Endothelial cell of umbilical vein (primary cell): ENCODE measurements at regions not wholly inside any gene's neighbourhood (a gene's known extent, or its start where the extent isn't known, plus 50 kb on each side); places are given as distances from the start of the nearest gene placed in this dataset.

ENCODE experiments used
- BruUV-seq: library from RNA; stranded (reverse); fragments of 400-500 nt; replicated peaks from 2 replicates; lab custom pipeline; 2021; lab: Mats Ljungman, UMichigan
- CTCF ChIA-PET: fragments of 300-600, 350-600 bp; sonication (Branson Sonifier 250); formaldehyde crosslinking; loops from one replicate; lab custom pipeline; 2021; ENCODE audit warnings: antibody characterized with exemption, inconsistent platforms; lab: Charles Lee
- POLR2A ChIA-PET: fragments of 300-600, 350-600 bp; sonication (Branson Sonifier 250); formaldehyde crosslinking; loops from one replicate; lab custom pipeline; 2021; ENCODE audit warnings: antibody characterized with exemption, inconsistent platforms; lab: Charles Lee
- DNase-seq: peaks from one replicate; pipeline ENCODE4 v3.0.0-alpha.2; 2011; ENCODE audit warnings: low read depth, low spot score
- FAIRE-seq: peaks from 2 replicates; lab custom pipeline; 2011; peaks lifted over from hg19 to GRCh38; lab: Jason Lieb, UNC
- H2AFZ ChIP-seq: 2 replicates; pipeline ENCODE4 v1.6.0; 2012; ENCODE audit warnings: low read depth, low read length, control low read depth, inconsistent platforms
- H3K27ac ChIP-seq: 2 replicates; pipeline ENCODE4 v1.5.1; 2011; ENCODE audit warnings: low read depth, mild to moderate bottlenecking, control low read depth, low read length, moderate library complexity; ENCODE audit not compliant: insufficient read depth
- H3K27me3 ChIP-seq, 2 experiments: 2 replicates each; pipeline versions ENCODE4 v1.6.0 to v1.6.1; 2011; ENCODE audit warnings: low read length in 2 of 2, mixed read lengths in 1 of 2; ENCODE audit not compliant: control insufficient read depth in 2 of 2, insufficient read depth in 2 of 2
- H3K36me3 ChIP-seq, 2 experiments: 2 replicates in 1 of 2; 3 replicates in 1 of 2; pipeline ENCODE4 v1.5.1; 2011; ENCODE audit warnings: low read length in 2 of 2, mild to moderate bottlenecking in 1 of 2, moderate library complexity in 1 of 2; ENCODE audit not compliant: control insufficient read depth in 2 of 2, insufficient read depth in 2 of 2; ENCODE audit errors: extremely low read depth in 1 of 2
- H3K4me1 ChIP-seq: 3 replicates; pipeline ENCODE4 v1.5.1; 2011; ENCODE audit warnings: mild to moderate bottlenecking, low read length; ENCODE audit not compliant: control insufficient read depth, insufficient read depth; ENCODE audit errors: extremely low read depth
- H3K4me2 ChIP-seq: 2 replicates; pipeline ENCODE4 v1.6.1; 2011; ENCODE audit warnings: low read length, control low read depth, mixed read lengths; ENCODE audit not compliant: insufficient read depth
- H3K4me3 ChIP-seq, 3 experiments: fragments of 200-600 bp in 1 of 3; sonication (generic), shearing (Covaris generic) in 1 of 3; replicated peaks in 1 of 3; 2 replicates each; pipeline ENCODE4 v1.5.1; 2011 to 2016; ENCODE audit warnings: control low read depth in 3 of 3, low read length in 3 of 3, mild to moderate bottlenecking in 2 of 3, inconsistent platforms in 1 of 3, low read depth in 1 of 3, moderate library complexity in 1 of 3; ENCODE audit not compliant: insufficient read depth in 1 of 3
- H3K79me2 ChIP-seq: 2 replicates; pipeline ENCODE4 v1.6.0; 2012; ENCODE audit warnings: low read length, inconsistent platforms; ENCODE audit not compliant: control insufficient read depth, insufficient read depth
- H3K9ac ChIP-seq: replicated peaks from 2 replicates; pipeline ENCODE3; 2011; ENCODE audit warnings: low read length, control low read depth; ENCODE audit not compliant: insufficient read depth; ENCODE audit errors: extremely low read depth
- H3K9me1 ChIP-seq: replicated peaks from 3 replicates; pipeline ENCODE4 v1.6.0; 2011; ENCODE audit warnings: mild to moderate bottlenecking, low read length; ENCODE audit not compliant: control insufficient read depth, insufficient read depth; ENCODE audit errors: extremely low read depth
- H3K9me3 ChIP-seq: replicated peaks from 2 replicates; pipeline ENCODE4 v1.5.1; 2012; ENCODE audit warnings: low read length, inconsistent platforms; ENCODE audit not compliant: control insufficient read depth, insufficient read depth
- H4K20me1 ChIP-seq: replicated peaks from 2 replicates; pipeline ENCODE3; 2011; ENCODE audit warnings: mild to moderate bottlenecking, low read length; ENCODE audit not compliant: control insufficient read depth, insufficient read depth; ENCODE audit errors: extremely low read depth
- CTCF ChIP-seq, 2 donors: IDR thresholded peaks; 1 replicate in 1 of 2; 2 replicates in 1 of 2; pipeline ENCODE4 v1.5.1; 2011; ENCODE audit warnings: low read length in 2 of 2, mild to moderate bottlenecking in 2 of 2, moderate library complexity in 2 of 2, control low read depth in 1 of 2, inconsistent platforms in 1 of 2, low read depth in 1 of 2; ENCODE audit not compliant: insufficient read depth in 1 of 2; ENCODE audit errors: extremely low read depth in 1 of 2
- EZH2 ChIP-seq: IDR thresholded peaks from 2 replicates; pipeline ENCODE4 v1.6.1; 2012; ENCODE audit warnings: borderline replicate concordance, low read depth, mild to moderate bottlenecking, moderate library complexity, low read length, inconsistent platforms; ENCODE audit not compliant: severe bottlenecking
- FOS ChIP-seq: IDR thresholded peaks from 2 replicates; pipeline ENCODE4 v1.6.1; 2011; ENCODE audit warnings: mild to moderate bottlenecking, low read length, moderate library complexity, borderline replicate concordance; ENCODE audit not compliant: insufficient read depth
- GATA2 ChIP-seq: IDR thresholded peaks from 2 replicates; pipeline ENCODE4 v1.7.0; 2011; ENCODE audit warnings: low read depth, mild to moderate bottlenecking, moderate library complexity, mixed read lengths, low read length; ENCODE audit not compliant: insufficient read length, insufficient read depth
- JUN ChIP-seq: IDR thresholded peaks from 2 replicates; pipeline ENCODE4 v1.6.1; 2011; ENCODE audit warnings: borderline replicate concordance, low read depth; ENCODE audit not compliant: insufficient read length, insufficient read depth
- MAX ChIP-seq: IDR thresholded peaks from 2 replicates; pipeline ENCODE4 v1.6.1; 2011; ENCODE audit not compliant: insufficient read depth, insufficient read length
- MYC ChIP-seq: IDR thresholded peaks from one replicate; pipeline ENCODE4 v1.6.1; 2011; ENCODE audit warnings: mild to moderate bottlenecking, low read depth, low read length
- POLR2A ChIP-seq: IDR thresholded peaks from 2 replicates; pipeline ENCODE4 v1.6.1; 2012; ENCODE audit warnings: low read depth, mild to moderate bottlenecking, control low read depth, low read length
- POLR2AphosphoS5 ChIP-seq: IDR thresholded peaks from 2 replicates; pipeline ENCODE4 v1.6.1; 2012; ENCODE audit warnings: low read depth, mild to moderate bottlenecking, control low read depth, low read length, moderate library complexity; ENCODE audit not compliant: insufficient read depth
- dilution Hi-C: fragments of 300-500 bp; cut with MboI; formaldehyde crosslinking; loops from one replicate; pipeline ENCODE4 v1.15.0; 2019; ENCODE audit warnings: low sequenced_read_pairs; ENCODE audit not compliant: extremely low pct_ligation_motif_present
- intact Hi-C: fragments of 100-400 bp; cut with micrococcal nuclease; formaldehyde crosslinking; loops from one replicate; pipeline ENCODE4 v1.10.0; 2022

- Histone ChIP-seq H3K4me2 (no peak overlapping the region), H4K20me1 (no peaks in the 10 kb centered on the region), H2AFZ (no peak overlapping the region), H3K4me3 (no peak overlapping the region), H3K4me1 (no peaks in the 10 kb centered on the region), H3K9me3 (no peaks in the 10 kb centered on the region), H3K79me2 (no peaks in the 10 kb centered on the region), H3K27me3 (no peaks in the 10 kb centered on the region), H3K9ac (no peak overlapping the region), H3K36me3 (no peaks in the 10 kb centered on the region), H3K27ac (no peak overlapping the region), H3K9me1 (no peaks in the 10 kb centered on the region)
- ChIA-PET CTCF (no interaction called here), POLR2A (no interaction called here)
- intact Hi-C loops = no loop called here
- no peak for FAIRE-seq
- dilution Hi-C loops = no loop called here
- BruUV-seq = no TSS peak
- no peak for DNase-seq
- TF ChIP-seq MAX = no peak
- TF ChIP-seq POLR2A = no peak
- no peak for TF ChIP-seq CTCF (IDR thresholded peaks at IDR 0.05; ENCODE audit: extremely low read depth in 1 of 2, insufficient read depth in 1 of 2, low read depth in 1 of 2, low read length in 2 of 2)
- TF ChIP-seq EZH2 = no peak
- no peak for TF ChIP-seq FOS
Measured at GRCh38 chr13:80074811-80075210, 266.1 kb downstream of the SPRY2 start.

- Histone ChIP-seq H3K9me1 (no peaks in the 10 kb centered on the region), H3K36me3 (no peaks in the 10 kb centered on the region), H2AFZ (no peak overlapping the region), H3K27ac (no peak overlapping the region), H3K9ac (no peak overlapping the region), H4K20me1 (no peaks in the 10 kb centered on the region), H3K4me3 (no peak overlapping the region), H3K4me1 (no peaks in the 10 kb centered on the region), H3K4me2 (no peak overlapping the region), H3K27me3 (no peaks in the 10 kb centered on the region), H3K79me2 (no peaks in the 10 kb centered on the region), H3K9me3 (no peaks in the 10 kb centered on the region)
- FAIRE-seq (no peak), DNase-seq (no peak)
- dilution Hi-C loops (no loop called here), intact Hi-C loops (no loop called here)
- no TSS peak for BruUV-seq
- POLR2A ChIA-PET = no interaction called here
- no peak for TF ChIP-seq POLR2A
- TF ChIP-seq FOS = no peak
- no peak for TF ChIP-seq CTCF (IDR thresholded peaks at IDR 0.05; ENCODE audit: extremely low read depth in 1 of 2, insufficient read depth in 1 of 2, low read depth in 1 of 2, low read length in 2 of 2)
- no peak for TF ChIP-seq JUN
- TF ChIP-seq POLR2AphosphoS5 = no peak
- no peak for TF ChIP-seq MYC
- no peak for TF ChIP-seq GATA2
- no peak for TF ChIP-seq EZH2
- TF ChIP-seq MAX = no peak
- CTCF ChIA-PET = no interaction called here
Measured at GRCh38 chr13:80074143-80074752, 266.7 kb downstream of the SPRY2 start.
